Hepatocyte (in vitro differentiated cells): ENCODE measurements at regions not wholly inside any gene's neighbourhood (a gene's known extent, or its start where the extent isn't known, plus 50 kb on each side); places are given as distances from the start of the nearest gene placed in this dataset.

ENCODE experiments used
- DNase-seq: peaks from one replicate; pipeline ENCODE4 v3.0.0-alpha.2; 2016; ENCODE audit warnings: low spot score
- H2AFZ ChIP-seq: fragments of 200-600 bp; sonication (generic); 2 replicates; pipeline ENCODE4 v1.6.0; 2016; ENCODE audit warnings: antibody characterized with exemption, mild to moderate bottlenecking
- H3K27ac ChIP-seq: fragments of 200-600 bp; sonication (generic); 2 replicates; pipeline ENCODE4 v1.5.1; 2016; ENCODE audit warnings: mild to moderate bottlenecking
- H3K27me3 ChIP-seq: fragments of 200-600 bp; sonication (generic); 2 replicates; pipeline ENCODE4 v1.6.1; 2016
- H3K36me3 ChIP-seq: fragments of 200-600 bp; sonication (generic); replicated peaks from 2 replicates; pipeline ENCODE4 v1.5.1; 2016; ENCODE audit warnings: low read depth; ENCODE audit not compliant: insufficient read depth
- H3K4me1 ChIP-seq: fragments of 200-600 bp; sonication (generic); 2 replicates; pipeline ENCODE4 v1.5.1; 2016; ENCODE audit warnings: mild to moderate bottlenecking, moderate library complexity; ENCODE audit not compliant: insufficient read depth
- H3K4me2 ChIP-seq: fragments of 200-600 bp; sonication (generic); 2 replicates; pipeline ENCODE4 v1.6.0; 2016
- H3K4me3 ChIP-seq: fragments of 200-600 bp; sonication (generic); 2 replicates; pipeline ENCODE4 v1.5.1; 2016; ENCODE audit warnings: mild to moderate bottlenecking
- H3K79me2 ChIP-seq: fragments of 200-600 bp; sonication (generic); 2 replicates; pipeline ENCODE4 v1.6.0; 2017; ENCODE audit warnings: mild to moderate bottlenecking
- H3K9me2 ChIP-seq: fragments of 200-600 bp; sonication (generic); replicated peaks from 2 replicates; pipeline ENCODE4 v1.6.0; 2017; ENCODE audit warnings: mild to moderate bottlenecking; ENCODE audit not compliant: insufficient read depth
- H3K9me3 ChIP-seq: fragments of 200-600 bp; sonication (generic); 2 replicates; pipeline ENCODE4 v1.5.1; 2016; ENCODE audit warnings: low read depth, mild to moderate bottlenecking
- H4K20me1 ChIP-seq: fragments of 200-600 bp; sonication (generic); 2 replicates; pipeline ENCODE4 v1.6.0; 2016; ENCODE audit warnings: mild to moderate bottlenecking; ENCODE audit not compliant: insufficient read depth, poor library complexity, severe bottlenecking
- EZH2 ChIP-seq: fragments of 200-600 bp; sonication (generic); IDR thresholded peaks from 2 replicates; pipeline ENCODE4 v1.6.1; 2016; ENCODE audit warnings: antibody characterized with exemption, mild to moderate bottlenecking, borderline replicate concordance
- EZH2phosphoT487 ChIP-seq: fragments of 200-600 bp; sonication (generic); IDR thresholded peaks from one replicate; pipeline ENCODE4 v1.6.1; 2018; ENCODE audit warnings: antibody characterized with exemption, mild to moderate bottlenecking, low read depth, moderate library complexity; ENCODE audit not compliant: unreplicated experiment, severe bottlenecking
- WGBS: methylation state at CpG from one replicate; pipeline ENCODE4 v1.1.6; 2016; ENCODE audit warnings: low lambda C conversion rate; ENCODE audit errors: missing lambda C conversion rate; 5-methylcytosine and 5-hydroxymethylcytosine counted together
- TF ChIP-seq, protein P1 (sequence below): fragments of 200-600 bp; sonication (generic); IDR thresholded peaks from 2 replicates; pipeline ENCODE4 v1.5.1; 2016; ENCODE audit warnings: antibody characterized with exemption, mild to moderate bottlenecking; ENCODE audit not compliant: poor library complexity

DNA sequence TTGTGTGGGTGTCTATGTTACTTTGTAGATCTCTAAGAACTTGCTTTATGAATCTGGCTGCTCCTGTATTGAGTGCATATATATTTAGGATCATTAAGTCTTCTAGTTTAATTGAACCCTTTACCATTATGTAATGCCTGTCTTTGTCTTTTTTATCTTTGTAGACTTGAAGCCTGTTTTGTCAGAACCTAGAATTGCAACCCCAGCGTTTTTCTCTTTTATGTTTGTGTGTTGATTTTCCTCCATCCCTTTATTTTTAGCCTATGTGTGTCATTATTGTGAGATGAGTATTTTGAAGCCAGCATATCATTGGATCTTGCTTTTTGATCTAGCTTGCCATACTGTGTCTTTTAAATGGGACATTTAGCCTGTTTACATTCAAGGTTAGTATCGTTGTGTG is 573.2 kb downstream of the BRINP3 start:
- 95% methylated on average over 2 of the region's 2 CpGs for WGBS
- Histone ChIP-seq H3K36me3 (no peaks in the 10 kb centered on the region), H3K9me2 (no peaks in the 10 kb centered on the region), H3K9me3 (no peaks in the 10 kb centered on the region), H3K79me2 (no peaks in the 10 kb centered on the region), H3K4me3 (no peak overlapping the region), H3K27me3 (no peaks in the 10 kb centered on the region), H4K20me1 (no peaks in the 10 kb centered on the region), H3K4me2 (no peak overlapping the region), H3K4me1 (no peaks in the 10 kb centered on the region), H2AFZ (no peak overlapping the region), H3K27ac (no peak overlapping the region)
- DNase-seq, result no peak
- TF ChIP-seq, protein P1, sequence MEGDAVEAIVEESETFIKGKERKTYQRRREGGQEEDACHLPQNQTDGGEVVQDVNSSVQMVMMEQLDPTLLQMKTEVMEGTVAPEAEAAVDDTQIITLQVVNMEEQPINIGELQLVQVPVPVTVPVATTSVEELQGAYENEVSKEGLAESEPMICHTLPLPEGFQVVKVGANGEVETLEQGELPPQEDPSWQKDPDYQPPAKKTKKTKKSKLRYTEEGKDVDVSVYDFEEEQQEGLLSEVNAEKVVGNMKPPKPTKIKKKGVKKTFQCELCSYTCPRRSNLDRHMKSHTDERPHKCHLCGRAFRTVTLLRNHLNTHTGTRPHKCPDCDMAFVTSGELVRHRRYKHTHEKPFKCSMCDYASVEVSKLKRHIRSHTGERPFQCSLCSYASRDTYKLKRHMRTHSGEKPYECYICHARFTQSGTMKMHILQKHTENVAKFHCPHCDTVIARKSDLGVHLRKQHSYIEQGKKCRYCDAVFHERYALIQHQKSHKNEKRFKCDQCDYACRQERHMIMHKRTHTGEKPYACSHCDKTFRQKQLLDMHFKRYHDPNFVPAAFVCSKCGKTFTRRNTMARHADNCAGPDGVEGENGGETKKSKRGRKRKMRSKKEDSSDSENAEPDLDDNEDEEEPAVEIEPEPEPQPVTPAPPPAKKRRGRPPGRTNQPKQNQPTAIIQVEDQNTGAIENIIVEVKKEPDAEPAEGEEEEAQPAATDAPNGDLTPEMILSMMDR, result no peak
- TF ChIP-seq EZH2phosphoT487, result no peak
- TF ChIP-seq EZH2, result no peak

- H2AFZ ChIP-seq, result no peak overlapping the region
- no peak overlapping the region for H3K4me2 ChIP-seq
- H3K4me3 ChIP-seq, result no peak overlapping the region
- no peaks in the 10 kb centered on the region for H3K4me1 ChIP-seq
- no peaks in the 10 kb centered on the region for H3K27me3 ChIP-seq
- H3K9me2 ChIP-seq, result no peaks in the 10 kb centered on the region
- no peak overlapping the region for H3K27ac ChIP-seq
- H3K36me3 ChIP-seq, result no peaks in the 10 kb centered on the region
- H4K20me1 ChIP-seq, result no peaks in the 10 kb centered on the region
- no peaks in the 10 kb centered on the region for H3K9me3 ChIP-seq
- TF ChIP-seq EZH2 (no peak), EZH2phosphoT487 (no peak)
- TF ChIP-seq, protein P1, result no peak
- no peak for DNase-seq
- H3K79me2 ChIP-seq, result no peaks in the 10 kb centered on the region
Observed at GRCh38 chr1:189908113-189908512, 569.6 kb downstream of the BRINP3 start.

DNA sequence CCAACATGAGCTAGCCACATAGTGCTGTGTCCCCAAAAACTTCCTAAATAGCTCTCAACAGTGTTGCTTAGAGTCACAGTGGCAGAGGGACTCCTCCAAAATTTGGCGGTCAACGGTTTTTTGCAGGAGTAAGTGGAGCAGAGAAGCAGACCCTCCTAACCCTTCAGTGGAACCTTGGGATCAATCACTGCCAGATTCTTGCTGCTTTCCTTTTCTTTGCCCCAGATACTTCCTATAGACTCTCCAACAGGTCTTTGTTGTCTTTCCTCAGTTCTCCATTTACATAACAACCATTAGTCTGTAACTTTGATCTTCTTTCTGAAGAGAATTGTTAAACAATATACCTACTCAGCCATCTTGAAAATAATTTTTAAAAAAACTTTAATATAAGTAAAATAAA is 556.1 kb downstream of the BRINP3 start:
- H3K4me1 ChIP-seq, result no peaks in the 10 kb centered on the region

More for the DNA sequence above, 556.1 kb downstream of the BRINP3 start:
- DNase-seq, result no peak
- no peaks in the 10 kb centered on the region for H3K79me2 ChIP-seq
- H3K9me2 ChIP-seq, result no peaks in the 10 kb centered on the region
- H3K4me2 ChIP-seq, result no peak overlapping the region
- H3K9me3 ChIP-seq, result no peaks in the 10 kb centered on the region
- no peak overlapping the region for H3K4me3 ChIP-seq
- no peaks in the 10 kb centered on the region for H4K20me1 ChIP-seq
- no peak overlapping the region for H3K27ac ChIP-seq
- H3K36me3 ChIP-seq, result no peaks in the 10 kb centered on the region
- no peak for TF ChIP-seq EZH2phosphoT487
- TF ChIP-seq, protein P1, result no peak
- no peak for TF ChIP-seq EZH2
- WGBS, result 91% methylated on average over 2 of the region's 2 CpGs
- no peak overlapping the region for H2AFZ ChIP-seq
- H3K27me3 ChIP-seq, result no peaks in the 10 kb centered on the region
